K562 (cell line): ENCODE measurements at regions not wholly inside any gene's neighbourhood (a gene's known extent, or its start where the extent isn't known, plus 50 kb on each side); places are given as distances from the start of the nearest gene placed in this dataset.

Experiments used
- ATAC-seq: fragments of 200-7000 bp; cut with Tn5 transposase; 3 replicates; pipeline ENCODE4 v1.9.1; 2020; ENCODE audit warnings: moderate library complexity
- BruUV-seq: library from RNA; stranded (reverse); fragments of 400-500 nt; replicated peaks from 2 replicates; lab custom pipeline; 2021; lab: Mats Ljungman, UMichigan
- CTCF ChIA-PET: fragments of 300-600 bp; formaldehyde crosslinking; extraction: SDS; loops from one replicate; lab custom pipeline; 2021; ENCODE audit warnings: low intra/inter-chr PET ratio; lab: Yijun Ruan, JAX
- POLR2A ChIA-PET: fragments of 300-600, 350-650 bp; sonication (Branson Sonifier 250); formaldehyde crosslinking; extraction: SDS; loops from one replicate; lab custom pipeline; 2021; ENCODE audit warnings: antibody characterized with exemption, inconsistent platforms; lab: Yijun Ruan, JAX
- DNase-seq, 4 experiments: peaks; one replicate each; pipeline versions ENCODE4 v3.0.0 to v3.0.0-alpha.2; 2011 to 2018; ENCODE audit warnings: low spot score in 3 of 4, mixed read lengths in 3 of 4; ENCODE audit errors: extremely low read depth in 1 of 4
- FAIRE-seq: peaks from 2 replicates; lab custom pipeline; 2011; peaks lifted over from hg19 to GRCh38; lab: Jason Lieb, UNC
- H2AFZ ChIP-seq: 2 replicates; pipeline ENCODE4 v1.6.0; 2011; ENCODE audit warnings: low read depth, low read length, control low read depth, inconsistent platforms
- H3K27ac ChIP-seq: fragments of 200-600 bp; 3 replicates; pipeline ENCODE4 v1.8.0; 2011; ENCODE audit warnings: low read depth, mild to moderate bottlenecking, control low read depth, inconsistent platforms, low read length, moderate library complexity, mixed read lengths; ENCODE audit errors: extremely low read depth
- H3K27me3 ChIP-seq, 2 experiments: fragments of 300-600 bp in 1 of 2; 2 replicates in 1 of 2; 3 replicates in 1 of 2; pipeline versions ENCODE4 v1.6.0 to v1.8.0; 2011; ENCODE audit warnings: inconsistent platforms in 2 of 2, low read length in 2 of 2, mild to moderate bottlenecking in 1 of 2, mixed read lengths in 1 of 2, moderate library complexity in 1 of 2; ENCODE audit not compliant: control insufficient read depth in 2 of 2, insufficient read depth in 2 of 2
- H3K36me3 ChIP-seq: fragments of 300-600 bp; 3 replicates; pipeline ENCODE4 v1.8.0; 2011; ENCODE audit warnings: mild to moderate bottlenecking, low read length, inconsistent platforms; ENCODE audit not compliant: control insufficient read depth, insufficient read depth
- H3K4me1 ChIP-seq, 2 experiments: fragments of 200-600 bp in 1 of 2; replicated peaks in 1 of 2; 2 replicates in 1 of 2; 3 replicates in 1 of 2; pipeline versions ENCODE4 v1.5.1 to v1.8.0; 2011; ENCODE audit warnings: inconsistent platforms in 2 of 2, low read length in 2 of 2, mild to moderate bottlenecking in 1 of 2, mixed read lengths in 1 of 2, moderate library complexity in 1 of 2; ENCODE audit not compliant: control insufficient read depth in 2 of 2, insufficient read depth in 2 of 2
- H3K4me2 ChIP-seq: 2 replicates; pipeline ENCODE4 v1.6.1; 2011; ENCODE audit warnings: low read length, control low read depth, inconsistent platforms, mixed read lengths; ENCODE audit not compliant: insufficient read depth
- H3K4me3 ChIP-seq: fragments of 200-600 bp; sonication (generic), shearing (Covaris generic); 2 replicates; pipeline ENCODE4 v1.5.1; 2016; ENCODE audit warnings: control low read depth, inconsistent platforms
- H3K79me2 ChIP-seq: fragments of 200-600 bp; 3 replicates; pipeline ENCODE4 v1.8.0; 2011; ENCODE audit warnings: low read length, inconsistent platforms; ENCODE audit not compliant: control insufficient read depth, insufficient read depth
- H3K9ac ChIP-seq, 2 experiments: 2 replicates each; pipeline versions ENCODE4 v1.6.0 to v1.6.1; 2011; ENCODE audit warnings: low read depth in 2 of 2, low read length in 2 of 2, control low read depth in 1 of 2, inconsistent platforms in 1 of 2, mild to moderate bottlenecking in 1 of 2, mixed read lengths in 1 of 2; ENCODE audit not compliant: insufficient read depth in 1 of 2
- H3K9me1 ChIP-seq: one replicate; pipeline ENCODE4 v1.6.0; 2011; ENCODE audit warnings: inconsistent platforms, mild to moderate bottlenecking, low read length, moderate library complexity; ENCODE audit not compliant: control insufficient read depth, insufficient read depth
- H3K9me3 ChIP-seq: replicated peaks from 2 replicates; pipeline ENCODE4 v1.5.1; 2011; ENCODE audit warnings: low read depth, low read length, inconsistent platforms; ENCODE audit not compliant: control insufficient read depth, insufficient read depth
- H4K20me1 ChIP-seq: replicated peaks from 2 replicates; pipeline ENCODE4 v1.6.1; 2011; ENCODE audit warnings: low read length, inconsistent platforms, mixed read lengths; ENCODE audit not compliant: control insufficient read depth, insufficient read depth
- EGR1 ChIP-seq: fragments of 450-650 bp; conservative IDR thresholded peaks from 2 replicates; pipeline ENCODE4 v1.6.1; 2017; ENCODE audit warnings: mild to moderate bottlenecking
- FOXP1 ChIP-seq: sonication (generic); formaldehyde crosslinking; IDR thresholded peaks from 2 replicates; pipeline ENCODE4 v1.8.0; 2022; ENCODE audit warnings: mild to moderate bottlenecking, missing genetic modification reagents
- HDAC1 ChIP-seq, 2 experiments: fragments of 450-650 bp; IDR thresholded peaks; 2 replicates each; pipeline ENCODE4 v1.6.1; 2016 to 2017; ENCODE audit warnings: inconsistent platforms in 1 of 2, mild to moderate bottlenecking in 1 of 2, moderate library complexity in 1 of 2
- HNRNPL ChIP-seq: fragments of 200-400 bp; formaldehyde crosslinking; IDR thresholded peaks from 2 replicates; pipeline ENCODE4 v1.6.1; 2017; ENCODE audit warnings: low read depth, mild to moderate bottlenecking, low read length
- IFI16 ChIP-seq: fragments of 250-450 bp; sonication (Bioruptor Pico); IDR thresholded peaks from 2 replicates; pipeline ENCODE4 v2.1.2; 2022; ENCODE audit warnings: mild to moderate bottlenecking, inconsistent platforms
- PHF20 ChIP-seq: fragments of 450-650 bp; IDR thresholded peaks from 2 replicates; pipeline ENCODE4 v1.6.1; 2018; ENCODE audit not compliant: partially characterized antibody
- POU5F1 ChIP-seq: fragments of 150-350 bp; IDR thresholded peaks from 2 replicates; pipeline ENCODE4 v1.6.1; 2014; ENCODE audit warnings: borderline replicate concordance, low read length, low read depth, mild to moderate bottlenecking; ENCODE audit not compliant: partially characterized antibody
- SLC30A9 ChIP-seq: fragments of 250-450 bp; sonication (Bioruptor Pico); IDR thresholded peaks from 2 replicates; pipeline ENCODE4 v1.8.0; 2022; ENCODE audit warnings: mild to moderate bottlenecking, moderate library complexity
- ZNF717 ChIP-seq: fragments of 250-450 bp; sonication (Bioruptor Pico); IDR thresholded peaks from 2 replicates; pipeline ENCODE4 v1.5.0; 2021
- ZZZ3 ChIP-seq: fragments of 450-650 bp; IDR thresholded peaks from 2 replicates; pipeline ENCODE4 v1.6.1; 2016; ENCODE audit warnings: antibody characterized with exemption, mild to moderate bottlenecking, moderate library complexity
- WGBS: fragments of 100-300 bp; shearing (Covaris generic); methylation state at CpG from one replicate; pipeline ENCODE4 v1.1.6; 2016; ENCODE audit warnings: low coverage, mixed read lengths; ENCODE audit not compliant: insufficient coverage; ENCODE audit errors: missing lambda C conversion rate; 5-methylcytosine and 5-hydroxymethylcytosine counted together
- in situ Hi-C: fragments of 300-500 bp; cut with MboI; formaldehyde crosslinking; loops from 4 replicates; pipeline ENCODE4 v1.15.0; 2018; ENCODE audit warnings: inconsistent platforms, mixed read lengths
- intact Hi-C: fragments of 100-400 bp; cut with micrococcal nuclease; formaldehyde crosslinking; loops from 2 replicates; pipeline ENCODE4 v1.14.2; 2022

GRCh38 chr13:55517312-55517711 is 1623.4 kb upstream of the PRR20A start:
- Histone ChIP-seq H3K9me1 (no peaks in the 10 kb centered on the region), H3K36me3 (no peaks in the 10 kb centered on the region), H3K4me1 (no peaks in the 10 kb centered on the region), H3K9me3 (no peaks in the 10 kb centered on the region), H3K79me2 (no peaks in the 10 kb centered on the region), H3K27ac (no peak overlapping the region), H4K20me1 (no peaks in the 10 kb centered on the region), H3K27me3 (no peaks in the 10 kb centered on the region), H3K4me2 (no peak overlapping the region), H3K4me3 (no peak overlapping the region), H2AFZ (no peak overlapping the region), H3K9ac (no peak overlapping the region)
- BruUV-seq: no TSS peak
- intact Hi-C loops (no loop called here), in situ Hi-C loops (no loop called here)
- TF ChIP-seq EGR1 (no peak), PHF20 (no peak), HNRNPL (no peak), HDAC1 (IDR thresholded peaks at IDR 0.05) (no peak)
- POLR2A ChIA-PET: no interaction called here
- no peak for ATAC-seq
- FAIRE-seq: no peak
- CTCF ChIA-PET: no interaction called here
- peak in 1 of 4 experiments; percentile 1 for DNase-seq
- 0% methylated on average over 1 of the region's 1 CpG for WGBS

GRCh38 chr13:55528434-55528833 is 1612.3 kb upstream of the PRR20A start:
- Histone ChIP-seq H3K4me2 (no peak overlapping the region), H3K9me3 (no peaks in the 10 kb centered on the region), H3K9ac (no peak overlapping the region), H3K4me1 (no peaks in the 10 kb centered on the region), H3K79me2 (no peaks in the 10 kb centered on the region), H3K27me3 (no peaks in the 10 kb centered on the region), H2AFZ (no peak overlapping the region), H4K20me1 (no peaks in the 10 kb centered on the region), H3K9me1 (no peaks in the 10 kb centered on the region), H3K4me3 (no peak overlapping the region), H3K36me3 (no peaks in the 10 kb centered on the region), H3K27ac (no peak overlapping the region)
- POLR2A ChIA-PET: no interaction called here
- in situ Hi-C loops: no loop called here
- no peak for ATAC-seq
- CTCF ChIA-PET: no interaction called here
- TF ChIP-seq IFI16 (no peak), SLC30A9 (CRISPR knock-in tag) (no peak), POU5F1 (no peak), ZZZ3 (no peak), FOXP1 (no peak), ZNF717 (CRISPR knock-in tag) (no peak)
- DNase-seq: no peak
- 11% methylated on average over 1 of the region's 1 CpG for WGBS
- FAIRE-seq: no peak
- intact Hi-C loops: no loop called here
- BruUV-seq: no TSS peak
